Smooth muscle cell (in vitro differentiated cells): ENCODE measurements at regions not wholly inside any gene's neighbourhood (a gene's known extent, or its start where the extent isn't known, plus 50 kb on each side); places are given as distances from the start of the nearest gene placed in this dataset.
"Not testable (repeated sequence)": the region's sequence is repeated elsewhere in the genome, so short reads cannot be mapped to it uniquely, and the experiment has no call there.

Experiments
- DNase-seq: peaks from one replicate; lab custom pipeline; 2025; ENCODE audit not compliant: unreplicated experiment; lab: John Stamatoyannopoulos, UW
- H2AFZ ChIP-seq: fragments of 200-600 bp; sonication (generic); 2 replicates; pipeline ENCODE4 v1.6.0; 2016; ENCODE audit warnings: antibody characterized with exemption, low read depth, mild to moderate bottlenecking
- H3F3A ChIP-seq: fragments of 200-600 bp; sonication (generic); 2 replicates; pipeline ENCODE4 v1.6.0; 2017; ENCODE audit warnings: antibody characterized with exemption, low read depth
- H3K27ac ChIP-seq: fragments of 200-600 bp; sonication (generic); 2 replicates; pipeline ENCODE4 v1.5.1; 2016; ENCODE audit warnings: low read depth, mild to moderate bottlenecking
- H3K27me3 ChIP-seq: fragments of 200-600 bp; sonication (generic); 2 replicates; pipeline ENCODE4 v1.6.1; 2016; ENCODE audit warnings: low read depth, mild to moderate bottlenecking
- H3K36me3 ChIP-seq: fragments of 200-600 bp; sonication (generic); 2 replicates; pipeline ENCODE4 v1.5.1; 2016; ENCODE audit warnings: low read depth
- H3K4me1 ChIP-seq: fragments of 200-600 bp; sonication (generic); 2 replicates; pipeline ENCODE4 v1.5.1; 2016; ENCODE audit warnings: low read depth
- H3K4me2 ChIP-seq: fragments of 200-600 bp; sonication (generic); 2 replicates; pipeline ENCODE4 v1.6.0; 2016; ENCODE audit warnings: mild to moderate bottlenecking
- H3K4me3 ChIP-seq: fragments of 200-600 bp; sonication (generic); 2 replicates; pipeline ENCODE4 v1.5.1; 2016; ENCODE audit warnings: mild to moderate bottlenecking
- H3K79me2 ChIP-seq: fragments of 200-600 bp; sonication (generic); 2 replicates; pipeline ENCODE4 v1.6.0; 2016; ENCODE audit warnings: low read depth, mild to moderate bottlenecking
- H3K9ac ChIP-seq: fragments of 200-600 bp; sonication (generic); 2 replicates; pipeline ENCODE4 v1.6.0; 2016; ENCODE audit warnings: low read depth
- H3K9me3 ChIP-seq: fragments of 200-600 bp; sonication (generic); replicated peaks from 2 replicates; pipeline ENCODE4 v1.5.1; 2016; ENCODE audit warnings: low read depth
- H4K20me1 ChIP-seq: fragments of 200-600 bp; sonication (generic); 2 replicates; pipeline ENCODE4 v1.6.0; 2016; ENCODE audit warnings: low read depth
- WGBS: methylation state at CpG from one replicate; pipeline ENCODE4 v1.1.7; 2016; ENCODE audit warnings: low lambda C conversion rate; 5-methylcytosine and 5-hydroxymethylcytosine counted together
- TF ChIP-seq, protein P1 (sequence below): fragments of 200-600 bp; sonication (generic); IDR thresholded peaks from 2 replicates; pipeline ENCODE4 v1.5.1; 2017; ENCODE audit warnings: borderline replicate concordance, mild to moderate bottlenecking, antibody characterized with exemption; ENCODE audit not compliant: insufficient read depth, poor library complexity, severe bottlenecking

DNA sequence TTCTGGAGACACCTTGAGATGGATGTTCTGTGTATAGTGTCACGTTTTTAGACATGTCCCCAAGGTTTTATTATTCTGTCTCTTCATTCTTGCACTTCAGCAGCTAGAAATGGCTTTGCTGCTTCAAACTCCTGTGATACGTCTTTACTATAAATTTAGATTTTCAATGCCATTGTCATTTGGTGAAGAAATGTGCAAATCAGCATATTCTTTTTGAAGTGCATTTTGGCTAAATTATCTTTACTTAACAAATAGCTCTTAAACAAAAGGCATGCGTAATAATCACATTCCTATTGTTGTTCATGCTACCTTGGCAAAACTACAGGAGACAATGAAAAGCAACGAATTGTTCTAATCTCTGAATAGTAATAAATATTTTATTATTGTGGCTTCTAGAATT lies 502.9 kb upstream of the SYT1 start:
- 82% methylated on average over 4 of the region's 4 CpGs for WGBS
- H2AFZ ChIP-seq, result no peak overlapping the region
- no peaks in the 10 kb centered on the region for H3K79me2 ChIP-seq
- no peaks in the 10 kb centered on the region for H3K9me3 ChIP-seq
- H3F3A ChIP-seq, result no peaks in the 10 kb centered on the region
- H3K4me3 ChIP-seq, result no peak overlapping the region
- H3K27me3 ChIP-seq, result no peaks in the 10 kb centered on the region
- no peaks in the 10 kb centered on the region for H3K36me3 ChIP-seq
- H3K9ac ChIP-seq, result no peak overlapping the region
- no peak overlapping the region for H3K27ac ChIP-seq
- TF ChIP-seq, protein P1, sequence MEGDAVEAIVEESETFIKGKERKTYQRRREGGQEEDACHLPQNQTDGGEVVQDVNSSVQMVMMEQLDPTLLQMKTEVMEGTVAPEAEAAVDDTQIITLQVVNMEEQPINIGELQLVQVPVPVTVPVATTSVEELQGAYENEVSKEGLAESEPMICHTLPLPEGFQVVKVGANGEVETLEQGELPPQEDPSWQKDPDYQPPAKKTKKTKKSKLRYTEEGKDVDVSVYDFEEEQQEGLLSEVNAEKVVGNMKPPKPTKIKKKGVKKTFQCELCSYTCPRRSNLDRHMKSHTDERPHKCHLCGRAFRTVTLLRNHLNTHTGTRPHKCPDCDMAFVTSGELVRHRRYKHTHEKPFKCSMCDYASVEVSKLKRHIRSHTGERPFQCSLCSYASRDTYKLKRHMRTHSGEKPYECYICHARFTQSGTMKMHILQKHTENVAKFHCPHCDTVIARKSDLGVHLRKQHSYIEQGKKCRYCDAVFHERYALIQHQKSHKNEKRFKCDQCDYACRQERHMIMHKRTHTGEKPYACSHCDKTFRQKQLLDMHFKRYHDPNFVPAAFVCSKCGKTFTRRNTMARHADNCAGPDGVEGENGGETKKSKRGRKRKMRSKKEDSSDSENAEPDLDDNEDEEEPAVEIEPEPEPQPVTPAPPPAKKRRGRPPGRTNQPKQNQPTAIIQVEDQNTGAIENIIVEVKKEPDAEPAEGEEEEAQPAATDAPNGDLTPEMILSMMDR, result no peak
- no peak overlapping the region for H3K4me2 ChIP-seq
- H4K20me1 ChIP-seq, result no peaks in the 10 kb centered on the region
- H3K4me1 ChIP-seq, result no peaks in the 10 kb centered on the region
- no peak for DNase-seq

DNA sequence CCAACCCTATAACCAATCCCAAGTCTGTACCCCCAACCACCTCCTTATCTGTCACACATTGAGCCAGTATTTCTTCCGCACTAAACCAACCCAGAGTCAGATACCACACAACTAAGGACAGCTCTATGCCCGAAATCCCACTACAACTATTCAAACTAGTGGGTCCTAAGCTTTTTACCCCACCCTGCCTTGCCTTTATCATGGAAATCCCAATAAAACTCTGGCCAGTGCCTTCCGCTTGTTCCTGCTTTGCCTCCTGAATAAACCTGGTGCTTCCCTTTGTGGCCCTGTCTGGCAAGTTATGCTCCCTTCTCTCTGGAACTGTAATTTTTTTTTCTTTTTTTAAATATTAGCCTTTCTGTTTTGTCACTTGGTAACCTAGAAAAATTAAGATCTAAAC lies 493.3 kb upstream of the SYT1 start:
- Histone ChIP-seq H3K4me3 (no peak overlapping the region), H4K20me1 (no peaks in the 10 kb centered on the region), H3K79me2 (no peaks in the 10 kb centered on the region), H3K27me3 (no peaks in the 10 kb centered on the region), H3K4me1 (no peaks in the 10 kb centered on the region), H3F3A (no peaks in the 10 kb centered on the region), H3K4me2 (no peak overlapping the region), H2AFZ (no peak overlapping the region), H3K36me3 (no peaks in the 10 kb centered on the region), H3K27ac (no peak overlapping the region), H3K9me3 (no peaks in the 10 kb centered on the region), H3K9ac (no peak overlapping the region)
- WGBS, result 85% methylated on average over 3 of the region's 3 CpGs
- DNase-seq, result no peak
- TF ChIP-seq, protein P1, result no peak

DNA sequence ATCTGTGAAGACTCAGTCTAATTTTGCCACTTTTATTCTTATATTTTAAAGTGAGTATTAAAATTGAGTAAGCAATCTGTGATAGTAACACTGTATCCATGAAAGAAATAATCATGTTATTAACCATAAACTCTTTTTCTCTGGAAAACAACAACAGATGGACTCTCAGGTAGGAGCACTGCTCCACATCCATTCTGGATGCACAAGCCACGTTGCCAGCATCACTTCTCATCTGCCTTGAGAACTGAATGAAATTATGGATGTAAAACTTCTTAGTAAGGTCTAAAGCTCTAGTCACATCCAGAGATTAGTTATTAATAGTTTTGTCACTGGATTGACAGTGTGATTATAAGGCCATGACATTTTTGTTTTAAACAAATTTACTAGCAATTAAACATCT lies 489.1 kb upstream of the SYT1 start:
- no peaks in the 10 kb centered on the region for H3K36me3 ChIP-seq
- H4K20me1 ChIP-seq, result no peaks in the 10 kb centered on the region
- whole genome bisulfite sequencing, result 95% methylated on average over 1 of the region's 1 CpG
- no peak overlapping the region for H3K27ac ChIP-seq
- DNase-seq, result no peak
- no peaks in the 10 kb centered on the region for H3F3A ChIP-seq
- H2AFZ ChIP-seq, result no peak overlapping the region
- TF ChIP-seq, protein P1, result no peak
- no peak overlapping the region for H3K4me3 ChIP-seq
- no peak overlapping the region for H3K9ac ChIP-seq
- no peak overlapping the region for H3K4me2 ChIP-seq
- no peaks in the 10 kb centered on the region for H3K79me2 ChIP-seq
- H3K4me1 ChIP-seq, result no peaks in the 10 kb centered on the region
- peaks cover 6% of the 10 kb centered on the region for H3K9me3 ChIP-seq
- no peaks in the 10 kb centered on the region for H3K27me3 ChIP-seq

DNA sequence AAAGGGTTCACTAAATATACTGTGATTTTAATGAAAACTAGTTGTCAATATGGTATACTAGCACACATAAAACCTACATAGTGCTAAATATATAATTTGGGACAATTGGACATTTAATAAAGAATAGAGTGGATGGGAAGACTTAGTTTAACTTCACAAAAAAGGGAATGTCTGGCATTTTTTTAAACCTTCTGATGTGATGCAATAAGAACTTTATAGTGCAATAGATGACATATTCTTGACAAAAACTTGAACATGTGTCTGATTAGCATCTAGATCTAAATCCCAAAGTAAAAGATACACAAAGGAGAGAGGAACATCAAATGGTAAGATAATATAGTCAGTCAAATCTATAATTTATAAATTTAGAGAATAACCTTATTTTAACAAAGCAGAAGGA lies 488.3 kb upstream of the SYT1 start:
- Histone ChIP-seq H3K79me2 (no peaks in the 10 kb centered on the region), H3F3A (no peaks in the 10 kb centered on the region), H3K36me3 (no peaks in the 10 kb centered on the region), H3K9me3 (peaks cover 6% of the 10 kb centered on the region), H3K4me3 (no peak overlapping the region), H3K9ac (no peak overlapping the region), H3K4me1 (no peaks in the 10 kb centered on the region), H3K27ac (no peak overlapping the region), H2AFZ (no peak overlapping the region), H3K4me2 (no peak overlapping the region), H4K20me1 (no peaks in the 10 kb centered on the region), H3K27me3 (no peaks in the 10 kb centered on the region)
- TF ChIP-seq, protein P1, result no peak
- no peak for DNase-seq

DNA sequence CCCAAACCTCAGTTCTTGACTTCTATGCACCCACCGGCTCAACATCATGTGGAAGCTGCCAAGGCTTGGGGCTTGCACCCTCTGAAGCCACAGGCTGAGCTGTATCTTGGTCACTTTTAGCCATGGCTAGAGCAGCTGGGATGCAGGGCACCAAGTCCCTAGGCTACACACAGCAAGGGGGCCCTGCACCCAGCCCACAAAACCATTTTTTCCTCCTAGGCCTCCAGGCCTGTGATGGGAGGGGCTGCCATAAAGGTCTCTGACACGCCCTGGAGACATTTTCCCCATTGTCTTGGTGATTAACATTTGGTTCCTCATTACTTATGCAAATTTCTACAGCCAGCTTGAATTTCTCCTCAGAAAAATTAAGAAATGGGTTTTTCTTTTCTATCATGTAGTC lies 485.5 kb upstream of the SYT1 start:
- not testable (repeated sequence) for H3K79me2 ChIP-seq, H3F3A ChIP-seq, H3K36me3 ChIP-seq, H3K9ac ChIP-seq, H2AFZ ChIP-seq, H3K4me2 ChIP-seq, H3K4me3 ChIP-seq, H3K27ac ChIP-seq, H4K20me1 ChIP-seq, H3K4me1 ChIP-seq, H3K9me3 ChIP-seq, H3K27me3 ChIP-seq, DNase-seq
- 71% methylated on average over 2 of the region's 2 CpGs for WGBS
